ENCODE measurements at regions not wholly inside any gene's neighbourhood (a gene's known extent, or its start where the extent isn't known, plus 50 kb on each side); places are given as distances from the start of the nearest gene placed in this dataset.

GRCh38 chr5:2280318-2280717 is 397.6 kb upstream of the IRX4 start:
- intact Hi-C loops (cut with DNase I; ENCODE audit: low total_unique reads), result no loop called here
- TF ChIP-seq POLR2A (IDR thresholded peaks at IDR 0.05), result no peak
- DNase-seq (ENCODE audit: low spot score in 2 of 2), result no peak
- 86 to 88% methylated on average over 3 of the region's 3 CpGs for WGBS, 2 donors
- H3K4me3 ChIP-seq (ENCODE audit: low read depth, poor library complexity, severe bottlenecking), result no peak overlapping the region

GRCh38 chr5:2278825-2279456 is 396.2 kb upstream of the IRX4 start:
- 83 to 84% methylated on average over 27 of the region's 27 CpGs for WGBS, 2 donors
- H3K4me3 ChIP-seq (ENCODE audit: low read depth, poor library complexity, severe bottlenecking), result no peak overlapping the region
- intact Hi-C loops (cut with DNase I; ENCODE audit: low total_unique reads), result no loop called here
- TF ChIP-seq CTCF (IDR thresholded peaks at IDR 0.05) (no peak), POLR2A (IDR thresholded peaks at IDR 0.05) (no peak)
- no peak for DNase-seq (ENCODE audit: low spot score in 2 of 2)

GRCh38 chr5:2277886-2278285 is 395.2 kb upstream of the IRX4 start:
- no peak overlapping the region for H3K4me3 ChIP-seq (ENCODE audit: low read depth, poor library complexity, severe bottlenecking)
- intact Hi-C loops (cut with DNase I; ENCODE audit: low total_unique reads), result no loop called here
- 84 to 88% methylated on average over 15 of the region's 15 CpGs for WGBS, 2 donors
- TF ChIP-seq POLR2A (IDR thresholded peaks at IDR 0.05) (no peak), CTCF (IDR thresholded peaks at IDR 0.05) (no peak)
- no peak for DNase-seq (ENCODE audit: low spot score in 2 of 2)

GRCh38 chr5:2276101-2276500 is 393.4 kb upstream of the IRX4 start:
- H3K4me3 ChIP-seq (ENCODE audit: low read depth, poor library complexity, severe bottlenecking), result no peak overlapping the region
- DNase-seq (ENCODE audit: low spot score in 2 of 2), result no peak
- TF ChIP-seq CTCF (IDR thresholded peaks at IDR 0.05) (no peak), POLR2A (IDR thresholded peaks at IDR 0.05) (no peak)
- WGBS, 2 donors, result 87 to 89% methylated on average over 8 of the region's 8 CpGs
- intact Hi-C loops (cut with DNase I; ENCODE audit: low total_unique reads), result no loop called here

- TF ChIP-seq POLR2A (IDR thresholded peaks at IDR 0.05) (no peak), CTCF (IDR thresholded peaks at IDR 0.05) (no peak)
- H3K4me3 ChIP-seq (ENCODE audit: low read depth, poor library complexity, severe bottlenecking), result no peak overlapping the region
- DNase-seq (ENCODE audit: low spot score in 2 of 2), result no peak
- WGBS, 2 donors, result 87 to 88% methylated on average over 13 of the region's 13 CpGs
- intact Hi-C loops (cut with DNase I; ENCODE audit: low total_unique reads), result no loop called here
Measured at GRCh38 chr5:2272755-2273154, 390.0 kb upstream of the IRX4 start.

GRCh38 chr5:2272039-2272438 is 389.3 kb upstream of the IRX4 start:
- H3K4me3 ChIP-seq (ENCODE audit: low read depth, poor library complexity, severe bottlenecking), result no peak overlapping the region
- TF ChIP-seq POLR2A (IDR thresholded peaks at IDR 0.05) (no peak), CTCF (IDR thresholded peaks at IDR 0.05) (no peak)
- DNase-seq (ENCODE audit: low spot score in 2 of 2), result no peak
- WGBS, 2 donors, result 73 to 83% methylated on average over 10 of the region's 10 CpGs
- intact Hi-C loops (cut with DNase I; ENCODE audit: low total_unique reads), result no loop called here

Data from lower leg skin (tissue), 4 donors.